ENCODE measurements at regions not wholly inside any gene's neighbourhood (a gene's known extent, or its start where the extent isn't known, plus 50 kb on each side); places are given as distances from the start of the nearest gene placed in this dataset.

- Histone ChIP-seq H3K9me3 (ENCODE audit: low read depth) (no peaks in the 10 kb centered on the region), H3K4me3 (no peak overlapping the region), H3K79me2 (no peaks in the 10 kb centered on the region), H3K4me2 (no peak overlapping the region), H3K27ac (no peak overlapping the region), H3K36me3 (replicated peaks; ENCODE audit: insufficient read depth, low read depth) (no peaks in the 10 kb centered on the region), H2AFZ (no peak overlapping the region), H3K27me3 (no peaks in the 10 kb centered on the region), H3K4me1 (ENCODE audit: insufficient read depth) (no peaks in the 10 kb centered on the region), H3K9me2 (replicated peaks; ENCODE audit: insufficient read depth) (no peaks in the 10 kb centered on the region), H4K20me1 (ENCODE audit: insufficient read depth, poor library complexity, severe bottlenecking) (no peaks in the 10 kb centered on the region)
- DNase-seq (ENCODE audit: low spot score), result no peak
- TF ChIP-seq EZH2 (IDR thresholded peaks at IDR 0.05; ENCODE audit: borderline replicate concordance) (no peak), CTCF (IDR thresholded peaks at IDR 0.05; ENCODE audit: poor library complexity) (no peak), EZH2phosphoT487 (IDR thresholded peaks at IDR 0.05; ENCODE audit: low read depth, severe bottlenecking, unreplicated experiment) (no peak)
Observed at GRCh38 chr18:30081122-30081521, 961.4 kb downstream of the DSC3 start.

GRCh38 chr18:30072609-30073385, 969.7 kb downstream of the DSC3 start:
- no peaks in the 10 kb centered on the region for H3K9me3 ChIP-seq (ENCODE audit: low read depth)
- H4K20me1 ChIP-seq (ENCODE audit: insufficient read depth, poor library complexity, severe bottlenecking), result no peaks in the 10 kb centered on the region
- H2AFZ ChIP-seq, result no peak overlapping the region
- no peaks in the 10 kb centered on the region for H3K36me3 ChIP-seq (replicated peaks; ENCODE audit: insufficient read depth, low read depth)
- H3K9me2 ChIP-seq (replicated peaks; ENCODE audit: insufficient read depth), result no peaks in the 10 kb centered on the region
- DNase-seq (ENCODE audit: low spot score), result no peak
- no peak overlapping the region for H3K4me2 ChIP-seq
- no peaks in the 10 kb centered on the region for H3K4me1 ChIP-seq (ENCODE audit: insufficient read depth)
- H3K27me3 ChIP-seq, result no peaks in the 10 kb centered on the region
- no peak for TF ChIP-seq CTCF (IDR thresholded peaks at IDR 0.05; ENCODE audit: poor library complexity)
- no peak for TF ChIP-seq EZH2 (IDR thresholded peaks at IDR 0.05; ENCODE audit: borderline replicate concordance)
- TF ChIP-seq EZH2phosphoT487 (IDR thresholded peaks at IDR 0.05; ENCODE audit: low read depth, severe bottlenecking, unreplicated experiment), result no peak
- WGBS (ENCODE audit: low lambda C conversion rate, missing lambda C conversion rate), result 64% methylated on average over 5 of the region's 5 CpGs
- no peaks in the 10 kb centered on the region for H3K79me2 ChIP-seq
- H3K27ac ChIP-seq, result no peak overlapping the region
- no peak overlapping the region for H3K4me3 ChIP-seq

DNA sequence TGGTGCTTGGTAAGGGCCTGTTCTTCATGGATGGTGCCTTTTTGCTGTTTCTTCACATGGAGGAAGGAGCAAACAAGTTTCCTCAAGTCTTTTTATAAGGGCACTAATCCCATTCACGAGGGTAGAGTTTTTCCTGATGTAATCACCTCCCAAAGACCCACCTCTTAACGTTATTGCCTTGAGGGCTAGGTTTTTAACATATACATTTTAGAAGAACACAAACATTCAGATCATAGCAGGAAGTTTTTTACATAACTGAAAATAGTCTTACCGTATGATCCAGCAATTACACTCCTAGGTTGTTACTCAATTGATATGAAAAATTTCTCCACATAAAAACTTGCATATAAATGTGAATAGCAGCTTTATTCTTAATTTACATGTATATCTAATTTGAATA, 976.3 kb downstream of the DSC3 start:
- H3K36me3 ChIP-seq (replicated peaks; ENCODE audit: insufficient read depth, low read depth), result no peaks in the 10 kb centered on the region
- H3K9me2 ChIP-seq (replicated peaks; ENCODE audit: insufficient read depth), result no peaks in the 10 kb centered on the region
- TF ChIP-seq EZH2 (IDR thresholded peaks at IDR 0.05; ENCODE audit: borderline replicate concordance) (no peak), EZH2phosphoT487 (IDR thresholded peaks at IDR 0.05; ENCODE audit: low read depth, severe bottlenecking, unreplicated experiment) (no peak), CTCF (IDR thresholded peaks at IDR 0.05; ENCODE audit: poor library complexity) (no peak)
- DNase-seq (ENCODE audit: low spot score), result no peak
- no peaks in the 10 kb centered on the region for H3K27me3 ChIP-seq
- H2AFZ ChIP-seq, result no peak overlapping the region
- no peak overlapping the region for H3K4me3 ChIP-seq
- H3K27ac ChIP-seq, result no peak overlapping the region
- WGBS (ENCODE audit: low lambda C conversion rate, missing lambda C conversion rate), result 51% methylated on average over 3 of the region's 3 CpGs
- H4K20me1 ChIP-seq (ENCODE audit: insufficient read depth, poor library complexity, severe bottlenecking), result no peaks in the 10 kb centered on the region
- no peaks in the 10 kb centered on the region for H3K79me2 ChIP-seq
- H3K9me3 ChIP-seq (ENCODE audit: low read depth), result no peaks in the 10 kb centered on the region
- no peaks in the 10 kb centered on the region for H3K4me1 ChIP-seq (ENCODE audit: insufficient read depth)
- no peak overlapping the region for H3K4me2 ChIP-seq

Data from hepatocyte (in vitro differentiated cells).